Dermis microvascular lymphatic vessel endothelial cell (primary cell): ENCODE measurements at regions not wholly inside any gene's neighbourhood (a gene's known extent, or its start where the extent isn't known, plus 50 kb on each side); places are given as distances from the start of the nearest gene placed in this dataset.
"Not testable (repeated sequence)": the region's sequence is repeated elsewhere in the genome, so short reads cannot be mapped to it uniquely, and the experiment has no call there.

ENCODE experiments used
- DNase-seq, 2 donors: peaks; one replicate each; pipeline versions ENCODE4 v3.0.0 to v3.0.0-alpha.2; 2010; ENCODE audit warnings: low read depth in 2 of 2

GRCh38 chr20:12455148-12455547 is 537.5 kb downstream of the BTBD3 start:
- no peak for DNase-seq

DNA sequence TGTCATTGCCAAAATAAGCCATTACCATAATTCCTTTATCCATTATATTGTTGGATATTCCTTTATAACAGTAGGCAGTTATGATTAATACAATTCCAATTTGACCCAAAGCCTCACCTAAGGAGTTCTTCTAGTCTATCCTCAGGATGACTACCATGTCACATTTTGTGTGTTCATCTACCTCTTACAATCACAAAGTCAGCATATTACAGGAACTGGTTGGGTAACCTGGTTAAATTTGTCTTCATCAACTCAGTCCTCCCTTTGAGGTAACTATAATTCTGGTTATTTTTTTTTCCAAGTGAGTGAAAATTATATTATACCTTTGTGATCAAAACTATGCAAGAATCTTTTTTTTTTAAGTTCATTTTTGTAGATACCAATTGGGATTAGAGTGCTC is 540.5 kb downstream of the BTBD3 start:
- DNase-seq = no peak

- DNase-seq = no peak
Observed at GRCh38 chr20:12464036-12464435, 544.7 kb upstream of the SPTLC3 start.

DNA sequence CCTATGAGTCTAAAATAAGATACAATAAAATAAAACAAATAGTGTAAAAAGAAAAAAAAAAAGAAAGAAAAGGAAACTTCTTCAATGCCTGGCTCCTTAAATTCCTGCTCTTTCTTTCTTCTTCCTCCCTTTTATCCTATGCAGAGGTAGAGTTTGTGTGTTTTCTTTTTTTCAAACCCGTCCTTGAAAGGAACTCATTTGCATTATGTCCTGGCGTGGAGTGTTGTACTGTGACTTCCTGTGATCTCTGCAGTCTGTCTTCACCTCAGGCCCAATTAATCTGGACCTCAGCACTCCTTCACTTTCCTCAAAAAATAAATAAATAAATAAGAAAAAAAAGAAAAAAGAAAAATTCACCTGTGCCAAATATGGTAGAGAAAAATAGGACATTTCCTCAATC is 541.9 kb upstream of the SPTLC3 start:
- no peak for DNase-seq

DNA sequence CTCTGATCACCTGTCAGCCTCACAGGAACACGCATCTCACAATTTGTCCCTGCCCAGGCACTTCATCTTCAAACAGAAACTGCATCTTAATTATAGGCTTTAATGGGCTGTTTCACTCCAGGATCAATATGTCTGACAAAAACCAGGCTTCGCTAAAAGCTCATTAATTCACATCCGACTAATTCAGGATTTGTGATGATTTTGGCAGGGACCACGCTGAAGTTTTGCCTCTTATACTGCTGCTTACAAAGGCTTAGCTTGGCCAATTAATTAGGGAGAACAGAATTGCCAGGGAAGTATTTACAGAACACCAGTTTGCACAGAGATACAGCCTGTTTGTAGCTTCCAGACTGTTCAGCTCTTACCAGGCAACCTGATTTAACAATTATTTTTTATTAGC is 541.0 kb upstream of the SPTLC3 start:
- no peak for DNase-seq

- DNase-seq = no peak
Observed at GRCh38 chr20:12482661-12483060, 526.1 kb upstream of the SPTLC3 start.

- no peak for DNase-seq
Observed at GRCh38 chr20:12502443-12502842, 506.3 kb upstream of the SPTLC3 start.

GRCh38 chr20:12504779-12505178 is 504.0 kb upstream of the SPTLC3 start:
- no peak for DNase-seq

DNA sequence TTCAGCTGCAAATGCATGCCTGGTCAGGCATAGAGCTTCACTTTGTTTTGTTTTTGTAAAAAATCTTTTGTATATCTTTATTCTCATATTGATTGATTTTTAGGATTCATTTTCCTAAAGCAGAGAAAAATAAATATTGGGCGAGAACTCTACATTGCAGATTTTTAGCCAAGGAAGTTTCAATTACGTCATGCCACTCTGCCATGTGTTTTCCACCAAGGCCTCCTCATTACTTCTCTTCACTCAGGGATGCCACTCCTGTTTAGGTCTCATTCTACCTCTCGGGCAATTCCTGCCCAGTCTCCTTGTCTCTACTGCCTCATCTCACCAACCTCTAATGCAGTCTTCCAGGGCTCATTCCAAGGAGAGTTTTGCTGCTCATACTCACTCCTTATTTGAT is 497.3 kb upstream of the SPTLC3 start:
- DNase-seq = no peak

DNA sequence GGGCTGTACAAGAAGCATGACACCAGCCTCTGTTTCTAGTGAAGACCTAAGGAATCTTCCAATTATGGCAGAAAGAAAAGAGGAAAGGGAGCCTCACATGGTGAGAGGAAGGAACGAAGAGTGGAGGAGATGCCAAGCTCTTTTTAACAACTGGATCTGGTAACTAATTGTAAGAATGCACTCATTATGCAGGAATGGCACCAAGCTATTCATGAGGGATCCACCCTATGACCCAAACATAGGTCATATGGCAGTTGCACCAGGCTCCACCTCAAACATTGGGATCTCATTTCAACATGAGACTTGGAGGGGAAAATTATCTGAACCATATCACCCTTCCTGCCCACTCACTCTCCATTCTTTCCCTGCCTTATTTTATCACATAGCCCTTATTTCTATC is 496.0 kb upstream of the SPTLC3 start:
- no peak for DNase-seq

DNA sequence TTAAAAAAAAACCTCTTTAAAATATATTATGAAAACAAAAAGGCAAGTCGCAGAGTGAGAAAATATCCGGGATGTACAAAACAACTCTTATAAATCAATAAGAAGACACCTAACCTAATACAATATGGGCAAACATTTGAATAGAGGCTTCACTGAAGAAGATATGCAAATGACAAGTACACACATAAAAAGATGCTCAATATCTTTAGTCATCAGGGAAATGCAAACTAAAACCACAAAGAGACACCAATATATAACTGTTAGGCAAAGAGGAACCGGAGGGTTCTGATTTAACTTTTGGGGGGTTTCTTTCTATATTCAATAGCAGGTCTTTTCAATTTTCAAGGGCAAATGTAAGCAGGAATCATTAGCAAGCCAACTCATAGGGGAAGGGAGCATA is 480.7 kb upstream of the SPTLC3 start:
- DNase-seq = no peak

GRCh38 chr20:12528591-12529041 is 480.2 kb upstream of the SPTLC3 start:
- DNase-seq = no peak

GRCh38 chr20:12531626-12532025 is 477.1 kb upstream of the SPTLC3 start:
- no peak for DNase-seq

DNA sequence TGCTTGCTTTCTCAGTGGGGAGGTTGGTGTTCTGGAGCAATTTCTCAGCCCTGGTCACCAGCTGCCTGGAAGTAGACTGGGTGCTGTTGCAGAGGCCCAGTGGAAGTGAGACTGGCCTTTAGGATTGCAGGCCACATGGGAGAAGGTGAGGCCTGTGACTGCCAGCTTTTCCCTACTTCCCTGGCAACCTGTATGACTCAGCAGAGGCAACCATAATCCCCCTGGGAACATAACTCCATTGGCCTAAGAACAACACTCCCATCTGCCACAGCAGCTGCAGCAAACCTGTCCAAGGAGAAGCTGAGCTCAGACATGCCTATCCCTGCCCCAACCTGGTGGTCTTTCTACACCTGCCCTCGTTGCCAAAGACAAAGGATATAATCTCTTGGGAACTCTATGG is 473.5 kb upstream of the SPTLC3 start:
- no peak for DNase-seq

GRCh38 chr20:12535770-12536169 is 473.0 kb upstream of the SPTLC3 start:
- no peak for DNase-seq

- DNase-seq = no peak
Observed at GRCh38 chr20:12554426-12554825, 454.3 kb upstream of the SPTLC3 start.

DNA sequence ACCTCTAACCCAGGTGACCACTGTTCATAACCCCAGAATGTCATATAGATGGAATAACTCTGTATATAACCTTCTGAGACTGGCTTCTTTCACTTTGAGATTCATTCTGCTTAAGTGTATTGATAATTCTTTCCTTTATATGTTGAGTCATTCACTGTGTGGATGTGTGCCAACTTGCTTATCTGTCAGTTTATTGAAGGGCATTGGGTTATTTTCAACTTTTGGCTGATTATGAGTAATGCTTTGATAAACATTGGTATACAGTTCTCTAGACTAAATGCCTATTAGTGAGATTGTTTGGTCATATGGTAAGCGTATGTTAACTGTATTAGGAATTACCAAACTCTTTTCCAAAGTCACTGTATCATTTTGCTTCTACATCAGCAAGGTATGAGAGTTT is 453.4 kb upstream of the SPTLC3 start:
- DNase-seq = no peak

DNA sequence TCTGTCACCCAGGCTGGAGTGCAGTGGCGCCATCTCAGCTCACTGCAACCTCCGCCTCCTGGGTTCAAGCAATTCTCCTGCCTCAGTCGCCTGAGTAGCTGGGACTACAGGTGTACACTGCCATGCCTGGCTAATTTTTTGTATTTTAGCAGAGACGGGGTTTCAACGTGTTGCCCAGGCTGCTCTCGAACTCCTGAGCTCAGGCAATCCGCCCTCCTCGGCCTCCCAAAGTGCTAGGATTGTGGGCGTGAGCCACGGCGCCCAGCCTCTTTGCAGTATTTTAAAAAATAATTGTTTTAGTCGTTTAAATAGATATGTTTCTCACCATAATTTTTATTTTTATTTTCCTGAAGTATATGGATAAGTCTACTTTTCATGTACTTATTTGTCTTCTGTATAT is 452.9 kb upstream of the SPTLC3 start:
- not testable (repeated sequence) for DNase-seq

GRCh38 chr20:12557224-12557623 is 451.5 kb upstream of the SPTLC3 start:
- DNase-seq = no peak

- no peak for DNase-seq
Observed at GRCh38 chr20:12564979-12565378, 443.8 kb upstream of the SPTLC3 start.

- no peak for DNase-seq
Observed at GRCh38 chr20:12566596-12566995, 442.2 kb upstream of the SPTLC3 start.

DNA sequence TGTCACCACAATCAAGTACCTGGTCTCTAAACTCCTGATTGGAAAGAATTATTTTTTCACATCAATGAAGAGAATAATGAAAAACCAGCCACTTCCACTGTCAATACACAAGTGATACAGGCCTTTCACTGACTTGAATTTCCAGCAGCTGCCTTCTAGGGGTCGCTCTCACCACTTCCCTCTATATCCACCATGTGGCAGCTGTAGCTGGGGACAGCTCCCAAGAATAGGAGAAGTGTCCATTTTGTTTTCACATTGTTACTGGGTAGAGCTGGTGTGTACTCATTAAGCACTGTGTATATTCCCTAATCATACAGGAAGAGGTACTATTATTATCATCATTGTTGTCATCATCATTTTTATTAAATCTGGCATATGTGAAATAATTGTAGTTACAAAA is 438.4 kb upstream of the SPTLC3 start:
- no peak for DNase-seq

GRCh38 chr20:12573442-12573841 is 435.3 kb upstream of the SPTLC3 start:
- no peak for DNase-seq

- DNase-seq = no peak
Observed at GRCh38 chr20:12575352-12576095, 433.2 kb upstream of the SPTLC3 start.
